HL-60 (cell line): ENCODE measurements at regions not wholly inside any gene's neighbourhood (a gene's known extent, or its start where the extent isn't known, plus 50 kb on each side); places are given as distances from the start of the nearest gene placed in this dataset.

Source experiments
- DNase-seq, 2 experiments: peaks; one replicate each; pipeline ENCODE4 v3.0.0-alpha.2; 2010 to 2020; ENCODE audit warnings: low read depth in 1 of 2, low spot score in 1 of 2
- H3K27ac ChIP-seq: fragments of 250-450 bp; sonication (Bioruptor Pico); replicated peaks from 2 replicates; pipeline ENCODE4 v1.5.1; 2020; ENCODE audit warnings: mild to moderate bottlenecking, moderate library complexity
- H3K27me3 ChIP-seq: fragments of 250-450 bp; sonication (Bioruptor Pico); 2 replicates; pipeline ENCODE4 v1.5.1; 2021; ENCODE audit warnings: mild to moderate bottlenecking, moderate library complexity; ENCODE audit not compliant: insufficient read depth, poor library complexity, severe bottlenecking
- H3K4me3 ChIP-seq: replicated peaks from 2 replicates; pipeline ENCODE4 v1.5.1; 2011; ENCODE audit warnings: mild to moderate bottlenecking, control low read depth, low read length; ENCODE audit not compliant: insufficient read depth
- CTCF ChIP-seq: IDR thresholded peaks from one replicate; pipeline ENCODE4 v1.5.1; 2011; ENCODE audit warnings: low read length, control low read depth, inconsistent platforms; ENCODE audit not compliant: insufficient read depth
- GABPA ChIP-seq: IDR thresholded peaks from 2 replicates; pipeline ENCODE4 v1.6.1; 2012; ENCODE audit warnings: low read depth
- POLR2AphosphoS5 ChIP-seq: IDR thresholded peaks from 2 replicates; pipeline ENCODE4 v1.6.1; 2012; ENCODE audit warnings: low read depth
- REST ChIP-seq: IDR thresholded peaks from 2 replicates; pipeline ENCODE4 v1.6.1; 2012; ENCODE audit warnings: low read depth; ENCODE audit not compliant: insufficient replicate concordance
- SPI1 ChIP-seq: IDR thresholded peaks from 2 replicates; pipeline ENCODE4 v1.6.1; 2012; ENCODE audit warnings: low read depth, mild to moderate bottlenecking, borderline replicate concordance

DNA sequence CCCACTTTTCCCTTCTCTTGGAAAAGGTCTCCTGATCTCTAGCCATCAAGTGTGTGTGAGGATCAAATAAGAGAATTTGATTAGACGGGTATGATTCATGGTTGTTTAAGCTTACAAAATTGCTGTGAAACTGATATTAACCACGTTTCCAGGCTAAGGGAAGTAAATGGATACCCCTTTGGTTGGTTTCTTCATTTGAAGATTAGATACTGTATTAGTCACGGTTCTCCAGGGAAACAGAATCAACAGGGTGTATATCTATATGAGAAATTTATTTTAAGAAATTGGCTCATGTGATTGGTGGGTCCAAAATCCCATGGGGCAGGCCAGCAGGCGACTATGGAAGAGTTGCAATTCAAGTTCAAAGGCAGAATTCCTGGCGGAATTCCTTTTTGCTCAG lies 112.7 kb upstream of the SELENOK start:
- no peak overlapping the region for H3K27ac ChIP-seq
- no peak for DNase-seq
- TF ChIP-seq POLR2AphosphoS5, result no peak
- TF ChIP-seq REST, result no peak
- no peak for TF ChIP-seq SPI1
- no peak for TF ChIP-seq GABPA
- TF ChIP-seq CTCF, result no peak
- peaks cover 2% of the 10 kb centered on the region for H3K27me3 ChIP-seq
- H3K4me3 ChIP-seq, result no peak overlapping the region

DNA sequence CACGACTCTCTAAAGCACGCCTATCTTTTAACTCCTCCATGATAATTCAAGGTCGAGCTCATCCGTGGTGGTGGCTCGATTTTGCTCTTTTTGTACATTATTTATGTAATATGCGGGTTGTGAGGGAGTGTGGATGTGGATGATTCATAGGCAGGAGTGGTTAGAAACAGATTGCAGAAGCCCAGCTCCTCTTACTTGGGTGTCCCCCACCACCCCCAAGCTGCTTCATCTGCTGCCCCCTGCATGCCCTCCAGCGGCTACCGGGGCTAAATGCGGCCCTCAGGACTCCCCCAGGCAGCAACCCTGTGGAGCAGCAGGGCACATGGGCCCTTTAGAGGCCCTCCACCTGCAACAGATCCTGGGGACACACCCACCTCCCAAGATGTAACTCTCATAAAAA lies 111.5 kb upstream of the SELENOK start:
- Histone ChIP-seq H3K27ac (no peak overlapping the region), H3K4me3 (no peak overlapping the region), H3K27me3 (peaks cover 2% of the 10 kb centered on the region)
- TF ChIP-seq CTCF, result no peak
- TF ChIP-seq REST, result no peak
- no peak for TF ChIP-seq GABPA
- no peak for TF ChIP-seq SPI1
- TF ChIP-seq POLR2AphosphoS5, result no peak
- DNase-seq, result no peak

- peaks cover 2% of the 10 kb centered on the region for H3K27me3 ChIP-seq
- H3K4me3 ChIP-seq, result no peak overlapping the region
- H3K27ac ChIP-seq, result no peak overlapping the region
- no peak for DNase-seq
- no peak for TF ChIP-seq CTCF
- TF ChIP-seq SPI1, result no peak
- no peak for TF ChIP-seq GABPA
- TF ChIP-seq POLR2AphosphoS5, result no peak
- no peak for TF ChIP-seq REST
Measured at GRCh38 chr3:53999725-54000124, 108.1 kb upstream of the SELENOK start.
